ENCODE measurements at regions not wholly inside any gene's neighbourhood (a gene's known extent, or its start where the extent isn't known, plus 50 kb on each side); places are given as distances from the start of the nearest gene placed in this dataset.

- H3K4me3 ChIP-seq (replicated peaks; ENCODE audit: low read depth, low read length) = no peak overlapping the region
- TF ChIP-seq CTCF (IDR thresholded peaks at IDR 0.05; ENCODE audit: low read length, missing control alignments) = no peak
- no peak for DNase-seq (ENCODE audit: low read depth)
Measured at GRCh38 chr9:79945495-79945894, 373.7 kb downstream of the TLE4 start.

GRCh38 chr9:79945016-79945415 lies 373.3 kb downstream of the TLE4 start:
- H3K4me3 ChIP-seq (replicated peaks; ENCODE audit: low read depth, low read length) = no peak overlapping the region
- TF ChIP-seq CTCF (IDR thresholded peaks at IDR 0.05; ENCODE audit: low read length, missing control alignments) = no peak
- no peak for DNase-seq (ENCODE audit: low read depth)

- no peak for DNase-seq (ENCODE audit: low read depth)
- no peak for TF ChIP-seq CTCF (IDR thresholded peaks at IDR 0.05; ENCODE audit: low read length, missing control alignments)
- H3K4me3 ChIP-seq (replicated peaks; ENCODE audit: low read depth, low read length) = no peak overlapping the region
Measured at GRCh38 chr9:79940919-79941318, 369.2 kb downstream of the TLE4 start.

- DNase-seq (ENCODE audit: low read depth) = no peak
- no peak for TF ChIP-seq CTCF (IDR thresholded peaks at IDR 0.05; ENCODE audit: low read length, missing control alignments)
- no peak overlapping the region for H3K4me3 ChIP-seq (replicated peaks; ENCODE audit: low read depth, low read length)
Measured at GRCh38 chr9:79939819-79940218, 368.1 kb downstream of the TLE4 start.

- no peak overlapping the region for H3K4me3 ChIP-seq (replicated peaks; ENCODE audit: low read depth, low read length)
- no peak for DNase-seq (ENCODE audit: low read depth)
- TF ChIP-seq CTCF (IDR thresholded peaks at IDR 0.05; ENCODE audit: low read length, missing control alignments) = no peak
Measured at GRCh38 chr9:79936336-79936735, 364.6 kb downstream of the TLE4 start.

GRCh38 chr9:79929285-79929684 lies 357.5 kb downstream of the TLE4 start:
- no peak for DNase-seq (ENCODE audit: low read depth)

More at GRCh38 chr9:79929285-79929684, 357.5 kb downstream of the TLE4 start:
- no peak for TF ChIP-seq CTCF (IDR thresholded peaks at IDR 0.05; ENCODE audit: low read length, missing control alignments)
- H3K4me3 ChIP-seq (replicated peaks; ENCODE audit: low read depth, low read length) = no peak overlapping the region

Measured in fibroblast of pulmonary artery (primary cell).